Loucy (cell line): ENCODE measurements at regions not wholly inside any gene's neighbourhood (a gene's known extent, or its start where the extent isn't known, plus 50 kb on each side); places are given as distances from the start of the nearest gene placed in this dataset.

Experiments
- CTCF ChIP-seq: fragments of 200-600 bp; sonication (generic); conservative IDR thresholded peaks from 2 replicates; pipeline ENCODE4 v1.5.1; 2014; ENCODE audit warnings: mild to moderate bottlenecking, antibody characterized with exemption, low read length
- EZH2phosphoT487 ChIP-seq: fragments of 200-600 bp; IDR thresholded peaks from 2 replicates; pipeline ENCODE4 v1.6.1; 2018; ENCODE audit warnings: antibody characterized with exemption, mild to moderate bottlenecking, moderate library complexity, borderline replicate concordance

- no peak for TF ChIP-seq CTCF
- TF ChIP-seq EZH2phosphoT487 = no peak
Measured at GRCh38 chr21:16563116-16563515, 833.3 kb downstream of the USP25 start.
